H9 (cell line): ENCODE measurements at regions not wholly inside any gene's neighbourhood (a gene's known extent, or its start where the extent isn't known, plus 50 kb on each side); places are given as distances from the start of the nearest gene placed in this dataset.

Experiments
- DNase-seq: peaks from one replicate; pipeline ENCODE4 v3.0.0-alpha.2; 2017
- H2AFZ ChIP-seq: one replicate; pipeline ENCODE4 v1.6.1; 2013; ENCODE audit warnings: mild to moderate bottlenecking, low read length, control low read depth, moderate library complexity
- H2AK5ac ChIP-seq: 2 replicates; pipeline ENCODE4 v1.6.1; 2013; ENCODE audit warnings: low read length, control low read depth, mixed read lengths; ENCODE audit not compliant: insufficient read length
- H2BK120ac ChIP-seq: one replicate; pipeline ENCODE4 v1.6.1; 2013; ENCODE audit warnings: low read depth, mild to moderate bottlenecking, low read length, control low read depth, inconsistent platforms; ENCODE audit not compliant: poor library complexity, severe bottlenecking
- H2BK12ac ChIP-seq: 2 replicates; pipeline ENCODE4 v1.6.1; 2013; ENCODE audit warnings: low read length, control low read depth, mixed read lengths, low read depth; ENCODE audit not compliant: insufficient read length
- H2BK15ac ChIP-seq: 2 replicates; pipeline ENCODE4 v1.6.1; 2013; ENCODE audit warnings: low read depth, low read length, control low read depth
- H2BK20ac ChIP-seq: one replicate; pipeline ENCODE4 v1.6.1; 2013; ENCODE audit warnings: low read depth, mild to moderate bottlenecking, low read length, control low read depth, inconsistent platforms; ENCODE audit not compliant: poor library complexity, severe bottlenecking
- H2BK5ac ChIP-seq: 2 replicates; pipeline ENCODE4 v1.6.1; 2013; ENCODE audit warnings: low read length, control low read depth, mixed read lengths; ENCODE audit not compliant: insufficient read length
- H3K14ac ChIP-seq: 2 replicates; pipeline ENCODE4 v1.6.1; 2013; ENCODE audit warnings: low read length, control low read depth; ENCODE audit not compliant: insufficient read depth
- H3K18ac ChIP-seq: 2 replicates; pipeline ENCODE4 v1.6.1; 2013; ENCODE audit warnings: low read depth, mild to moderate bottlenecking, mixed read lengths, low read length, control low read depth; ENCODE audit not compliant: insufficient read length
- H3K23ac ChIP-seq: 2 replicates; pipeline ENCODE4 v1.6.1; 2013; ENCODE audit warnings: low read length, control low read depth, mixed read lengths, low read depth; ENCODE audit not compliant: insufficient read length
- H3K23me2 ChIP-seq: 2 replicates; pipeline ENCODE4 v1.6.1; 2013; ENCODE audit warnings: low read depth, mild to moderate bottlenecking, mixed read lengths, low read length, control low read depth; ENCODE audit not compliant: insufficient read length, poor library complexity, severe bottlenecking
- H3K27ac ChIP-seq: 2 replicates; pipeline ENCODE4 v1.5.1; 2013; ENCODE audit warnings: low read length, control low read depth, mixed read lengths, low read depth; ENCODE audit not compliant: insufficient read length
- H3K27me3 ChIP-seq: 2 replicates; pipeline ENCODE4 v1.6.1; 2013; ENCODE audit warnings: low read length, control low read depth, inconsistent platforms; ENCODE audit not compliant: insufficient read depth
- H3K4ac ChIP-seq: 2 replicates; pipeline ENCODE4 v1.6.1; 2013; ENCODE audit warnings: low read depth, mild to moderate bottlenecking, control low read depth, inconsistent platforms, low read length, moderate library complexity
- H3K4me1 ChIP-seq: 2 replicates; pipeline ENCODE4 v1.6.1; 2013; ENCODE audit warnings: low read length, control low read depth, inconsistent platforms; ENCODE audit not compliant: insufficient read depth
- H3K4me2 ChIP-seq: 2 replicates; pipeline ENCODE4 v1.6.1; 2013; ENCODE audit warnings: low read length, control low read depth, mixed read lengths; ENCODE audit not compliant: insufficient read length, insufficient read depth
- H3K56ac ChIP-seq: 2 replicates; pipeline ENCODE4 v1.6.1; 2013; ENCODE audit warnings: low read depth, mild to moderate bottlenecking, mixed read lengths, low read length, control low read depth; ENCODE audit not compliant: insufficient read length
- H3K79me1 ChIP-seq: 2 replicates; pipeline ENCODE4 v1.6.1; 2013; ENCODE audit warnings: low read depth, mild to moderate bottlenecking, moderate library complexity, low read length, control low read depth, inconsistent platforms; ENCODE audit not compliant: insufficient read depth, poor library complexity, severe bottlenecking
- H3K79me2 ChIP-seq: 2 replicates; pipeline ENCODE4 v1.6.1; 2013; ENCODE audit warnings: low read length, control low read depth, inconsistent platforms; ENCODE audit not compliant: insufficient read depth
- H3K9ac ChIP-seq: 2 replicates; pipeline ENCODE4 v1.6.1; 2013; ENCODE audit warnings: low read length, control low read depth, mixed read lengths; ENCODE audit not compliant: insufficient read length; ENCODE audit errors: extremely low read depth
- H3K9me3 ChIP-seq: one replicate; pipeline ENCODE4 v1.6.1; 2013; ENCODE audit warnings: low read depth, low read length, inconsistent platforms; ENCODE audit not compliant: control insufficient read depth
- H3T11ph ChIP-seq: one replicate; pipeline ENCODE4 v1.6.1; 2013; ENCODE audit warnings: mild to moderate bottlenecking, low read length, control low read depth, inconsistent platforms
- H4K20me1 ChIP-seq: one replicate; pipeline ENCODE4 v1.6.1; 2013; ENCODE audit not compliant: control insufficient read depth, insufficient read length, insufficient read depth
- H4K5ac ChIP-seq: 2 replicates; pipeline ENCODE4 v1.6.1; 2013; ENCODE audit warnings: low read depth, mild to moderate bottlenecking, mixed read lengths, low read length, control low read depth; ENCODE audit not compliant: insufficient read length
- H4K8ac ChIP-seq: replicated peaks from 2 replicates; pipeline ENCODE4 v1.6.1; 2013; ENCODE audit warnings: low read length, control low read depth, mixed read lengths, low read depth; ENCODE audit not compliant: insufficient read length
- H4K91ac ChIP-seq: 2 replicates; pipeline ENCODE4 v1.6.1; 2013; ENCODE audit warnings: low read depth, mild to moderate bottlenecking, moderate library complexity, mixed read lengths, low read length, control low read depth; ENCODE audit not compliant: insufficient read length
- H3K27ac Mint-ChIP-seq, 3 experiments: 2 replicates in 2 of 3; 3 replicates in 1 of 3; pipeline ENCODE4 v1.8.0; 2020 to 2021; ENCODE audit warnings: mixed read lengths in 3 of 3, mild to moderate bottlenecking in 1 of 3, moderate library complexity in 1 of 3
- H3K27me3 Mint-ChIP-seq: 2 replicates; pipeline ENCODE4 v1.8.0; 2021; ENCODE audit warnings: low read depth, mild to moderate bottlenecking, moderate library complexity, mixed read lengths
- H3K36me3 Mint-ChIP-seq, 3 experiments: 2 replicates in 2 of 3; 3 replicates in 1 of 3; pipeline ENCODE4 v1.8.0; 2020 to 2021; ENCODE audit warnings: low read depth in 3 of 3, mixed read lengths in 3 of 3; ENCODE audit not compliant: insufficient read depth in 1 of 3
- H3K4me1 Mint-ChIP-seq, 2 experiments: 2 replicates each; pipeline ENCODE4 v1.8.0; 2020; ENCODE audit warnings: mixed read lengths in 2 of 2
- H3K4me3 Mint-ChIP-seq, 2 experiments: 2 replicates in 1 of 2; 3 replicates in 1 of 2; pipeline ENCODE4 v1.8.0; 2020 to 2021; ENCODE audit warnings: mild to moderate bottlenecking in 2 of 2, mixed read lengths in 2 of 2, moderate library complexity in 1 of 2
- H3K9me3 Mint-ChIP-seq, 2 experiments: 2 replicates in 1 of 2; 3 replicates in 1 of 2; pipeline ENCODE4 v1.8.0; 2020; ENCODE audit warnings: mild to moderate bottlenecking in 2 of 2, mixed read lengths in 2 of 2, moderate library complexity in 1 of 2
- CTCF ChIP-seq: fragments of 200-600 bp; sonication (generic); conservative IDR thresholded peaks from 3 replicates; pipeline ENCODE4 v1.8.0; 2021; ENCODE audit warnings: antibody characterized with exemption, mild to moderate bottlenecking
- WGBS: extraction: QIAGEN DNeasy Blood & Tissue Kit; methylation state at CpG from one replicate; pipeline ENCODE4 v1.1.7; 2013; ENCODE audit warnings: missing lambda C conversion rate, low lambda C conversion rate, mixed read lengths; ENCODE audit not compliant: insufficient read length; ENCODE audit errors: extremely low coverage; 5-methylcytosine and 5-hydroxymethylcytosine counted together

GRCh38 chr6:103177791-103178190, 1681.9 kb downstream of the HACE1 start:
- no peak overlapping the region for H4K91ac ChIP-seq
- no peak overlapping the region for H2BK15ac ChIP-seq
- no CpG with 5 or more reads among the region's 1 CpG for WGBS
- no peak overlapping the region for H3K4me2 ChIP-seq
- TF ChIP-seq CTCF, result no peak
- no peaks in the 10 kb centered on the region for H3K23me2 ChIP-seq
- H3T11ph ChIP-seq, result no peak overlapping the region
- Mint-ChIP-seq H3K9me3 (no peaks in the 10 kb centered on the region), H3K27me3 (no peaks in the 10 kb centered on the region), H3K27ac (no peak overlapping the region), H3K36me3 (no peaks in the 10 kb centered on the region), H3K4me1 (no peaks in the 10 kb centered on the region), H3K4me3 (no peak overlapping the region)
- H3K27ac ChIP-seq, result no peak overlapping the region
- H3K4ac ChIP-seq, result no peak overlapping the region
- no peak for DNase-seq
- no peak overlapping the region for H3K14ac ChIP-seq
- no peak overlapping the region for H2BK12ac ChIP-seq
- H3K79me2 ChIP-seq, result no peaks in the 10 kb centered on the region
- no peak overlapping the region for H2BK120ac ChIP-seq
- no peak overlapping the region for H4K5ac ChIP-seq
- H3K56ac ChIP-seq, result no peak overlapping the region
- H3K18ac ChIP-seq, result no peak overlapping the region
- no peak overlapping the region for H2BK5ac ChIP-seq
- H4K20me1 ChIP-seq, result no peaks in the 10 kb centered on the region
- H2BK20ac ChIP-seq, result no peak overlapping the region
- no peaks in the 10 kb centered on the region for H3K4me1 ChIP-seq
- H3K9me3 ChIP-seq, result no peaks in the 10 kb centered on the region
- no peaks in the 10 kb centered on the region for H3K27me3 ChIP-seq
- no peak overlapping the region for H3K23ac ChIP-seq
- H4K8ac ChIP-seq, result no peak overlapping the region
- no peaks in the 10 kb centered on the region for H3K79me1 ChIP-seq
- H2AK5ac ChIP-seq, result no peak overlapping the region
- no peak overlapping the region for H3K9ac ChIP-seq
- H2AFZ ChIP-seq, result no peak overlapping the region
